ENCODE measurements at regions not wholly inside any gene's neighbourhood (a gene's known extent, or its start where the extent isn't known, plus 50 kb on each side); places are given as distances from the start of the nearest gene placed in this dataset.

- in situ Hi-C loops (cut with HindIII; ENCODE audit: extremely low pct_ligation_motif_present, low pct_unique_long_range_greater_than_20kb): no loop called here
- Histone ChIP-seq H2AFZ (ENCODE audit: low read length) (no peak overlapping the region), H3K9ac (ENCODE audit: insufficient read depth, low read depth, low read length) (no peak overlapping the region), H3K4me3 (replicated peaks in 1 of 3; ENCODE audit: insufficient read depth in 1 of 3, low read depth in 2 of 3, low read length in 3 of 3) (no peak overlapping the region), H3K27ac (ENCODE audit: extremely low read length, insufficient read depth, low read length) (no peak overlapping the region), H4K20me1 (ENCODE audit: insufficient read depth, low read length) (no peaks in the 10 kb centered on the region), H3K27me3 (ENCODE audit: control insufficient read depth in 1 of 2, insufficient read depth in 2 of 2, low read length in 2 of 2) (no peaks in the 10 kb centered on the region), H3K9me3 (ENCODE audit: low read length) (no peaks in the 10 kb centered on the region), H3K79me2 (ENCODE audit: insufficient read depth, low read length) (no peaks in the 10 kb centered on the region), H3K36me3 (replicated peaks in 1 of 2; ENCODE audit: control insufficient read depth in 1 of 2, insufficient read depth in 2 of 2, low read length in 2 of 2) (no peaks in the 10 kb centered on the region), H3K4me1 (ENCODE audit: insufficient read depth, low read length) (no peaks in the 10 kb centered on the region), H3K4me2 (ENCODE audit: low read depth, low read length) (no peak overlapping the region)
- BruUV-seq (replicated peaks): no TSS peak
- 5% methylated on average over 2 of the region's 2 CpGs for WGBS (ENCODE audit: low lambda C conversion rate)
- ChIA-PET CTCF (ENCODE audit: low intra/inter-chr PET ratio, low total read pairs) (no interaction called here), POLR2A (no interaction called here)
- DNase-seq (ENCODE audit: low spot score) (no peak), ATAC-seq (no peak), FAIRE-seq (no peak)
- intact Hi-C loops (cut with micrococcal nuclease; ENCODE audit: unreplicated experiment): no loop called here
- TF ChIP-seq ZNF446 (CRISPR knock-in tag; IDR thresholded peaks at IDR 0.05): no peak
- no peak for TF ChIP-seq ARNT2 (CRISPR knock-in tag; IDR thresholded peaks at IDR 0.05; ENCODE audit: low read depth)
These were observed 160.2 kb downstream of the FAT3 start for GRCh38 chr11:92384802-92385201.

- POLR2A ChIA-PET: no interaction called here
- CTCF ChIA-PET (ENCODE audit: low intra/inter-chr PET ratio, low total read pairs): no interaction called here
- no peaks in the 10 kb centered on the region for H3K27me3 ChIP-seq (ENCODE audit: control insufficient read depth in 1 of 2, insufficient read depth in 2 of 2, low read length in 2 of 2)
- no peaks in the 10 kb centered on the region for H4K20me1 ChIP-seq (ENCODE audit: insufficient read depth, low read length)
- DNase-seq (ENCODE audit: low spot score) (no peak), ATAC-seq (no peak), FAIRE-seq (no peak)
- no peak overlapping the region for H3K27ac ChIP-seq (ENCODE audit: extremely low read length, insufficient read depth, low read length)
- 8% methylated on average over 5 of the region's 5 CpGs for WGBS (ENCODE audit: low lambda C conversion rate)
- no peak overlapping the region for H3K9ac ChIP-seq (ENCODE audit: insufficient read depth, low read depth, low read length)
- intact Hi-C loops (cut with micrococcal nuclease; ENCODE audit: unreplicated experiment): no loop called here
- H3K4me2 ChIP-seq (ENCODE audit: low read depth, low read length): no peak overlapping the region
- H3K4me1 ChIP-seq (ENCODE audit: insufficient read depth, low read length): no peaks in the 10 kb centered on the region
- no peaks in the 10 kb centered on the region for H3K9me3 ChIP-seq (ENCODE audit: low read length)
- no peaks in the 10 kb centered on the region for H3K79me2 ChIP-seq (ENCODE audit: insufficient read depth, low read length)
- H3K36me3 ChIP-seq (replicated peaks in 1 of 2; ENCODE audit: control insufficient read depth in 1 of 2, insufficient read depth in 2 of 2, low read length in 2 of 2): no peaks in the 10 kb centered on the region
- TF ChIP-seq BRD4 (CRISPR knock-in tag; IDR thresholded peaks at IDR 0.05) (no peak), SIX1 (CRISPR knock-in tag; IDR thresholded peaks at IDR 0.05; ENCODE audit: borderline replicate concordance) (no peak), RXRB (CRISPR knock-in tag; IDR thresholded peaks at IDR 0.05; ENCODE audit: borderline replicate concordance) (no peak), HDAC1 (CRISPR knock-in tag; IDR thresholded peaks at IDR 0.05) (no peak), ZNF138 (CRISPR knock-in tag; IDR thresholded peaks at IDR 0.05; ENCODE audit: low read depth) (no peak), CREBL2 (CRISPR knock-in tag; IDR thresholded peaks at IDR 0.05; ENCODE audit: borderline replicate concordance) (no peak), MXI1 (IDR thresholded peaks at IDR 0.05; ENCODE audit: borderline replicate concordance, low read depth, low read length) (no peak), CSRNP1 (CRISPR knock-in tag; IDR thresholded peaks at IDR 0.05) (no peak)
- TF ChIP-seq, protein P1, sequence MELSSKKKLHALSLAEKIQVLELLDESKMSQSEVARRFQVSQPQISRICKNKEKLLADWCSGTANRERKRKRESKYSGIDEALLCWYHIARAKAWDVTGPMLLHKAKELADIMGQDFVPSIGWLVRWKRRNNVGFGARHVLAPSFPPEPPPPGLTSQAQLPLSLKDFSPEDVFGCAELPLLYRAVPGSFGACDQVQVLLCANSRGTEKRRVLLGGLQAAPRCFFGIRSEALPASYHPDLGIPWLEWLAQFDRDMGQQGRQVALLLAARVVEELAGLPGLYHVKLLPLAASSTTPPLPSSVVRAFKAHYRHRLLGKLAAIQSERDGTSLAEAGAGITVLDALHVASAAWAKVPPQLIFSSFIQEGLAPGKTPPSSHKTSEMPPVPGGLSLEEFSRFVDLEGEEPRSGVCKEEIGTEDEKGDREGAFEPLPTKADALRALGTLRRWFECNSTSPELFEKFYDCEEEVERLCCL (CRISPR knock-in tag; IDR thresholded peaks at IDR 0.05; ENCODE audit: borderline replicate concordance): no peak
- H2AFZ ChIP-seq (ENCODE audit: low read length): no peak overlapping the region
- no TSS peak for BruUV-seq (replicated peaks)
- in situ Hi-C loops (cut with HindIII; ENCODE audit: extremely low pct_ligation_motif_present, low pct_unique_long_range_greater_than_20kb): no loop called here
- H3K4me3 ChIP-seq (replicated peaks in 1 of 3; ENCODE audit: insufficient read depth in 1 of 3, low read depth in 2 of 3, low read length in 3 of 3): no peak overlapping the region
These were observed 162.0 kb downstream of the FAT3 start for GRCh38 chr11:92386577-92386976.
